ENCODE measurements at regions not wholly inside any gene's neighbourhood (a gene's known extent, or its start where the extent isn't known, plus 50 kb on each side); places are given as distances from the start of the nearest gene placed in this dataset.

- WGBS (ENCODE audit: low lambda C conversion rate), result 13% methylated on average over 1 of the region's 1 CpG
- no peaks in the 10 kb centered on the region for H3K79me2 ChIP-seq (ENCODE audit: insufficient read depth)
- CTCF ChIA-PET, result interaction anchor here (0.7 kb wide), 1 partner anchor 16 kb away, joined by 3 read pairs; no protein-coding TSS in a partner anchor
- H3K27ac ChIP-seq (ENCODE audit: low read depth in 2 of 2, low read length in 1 of 2), result no peak overlapping the region
- no peaks in the 10 kb centered on the region for H3K9me2 ChIP-seq
- H3K36me3 ChIP-seq (replicated peaks in 1 of 2; ENCODE audit: control insufficient read depth in 1 of 2, insufficient read depth in 2 of 2, low read length in 1 of 2), result no peaks in the 10 kb centered on the region
- no peak overlapping the region for H3K4me3 ChIP-seq (ENCODE audit: low read depth in 2 of 2, low read length in 1 of 2)
- H3F3A ChIP-seq (replicated peaks; ENCODE audit: insufficient read depth), result no peaks in the 10 kb centered on the region
- no peak overlapping the region for H3K4me2 ChIP-seq
- TF ChIP-seq TCF12 (IDR thresholded peaks at IDR 0.05), result no peak
- TF ChIP-seq CHD2 (IDR thresholded peaks at IDR 0.05; ENCODE audit: low read length, partially characterized antibody), result no peak
- TF ChIP-seq ZBTB33 (IDR thresholded peaks at IDR 0.05; ENCODE audit: borderline replicate concordance, low read depth), result no peak
- TF ChIP-seq NRF1 (IDR thresholded peaks at IDR 0.05; ENCODE audit: low read depth, low read length), result no peak
- no peak for TF ChIP-seq POLR2AphosphoS5 (IDR thresholded peaks at IDR 0.05; ENCODE audit: low read depth, low read length)
- no peak for TF ChIP-seq FOXJ3 (CRISPR knock-in tag; IDR thresholded peaks at IDR 0.05)
- TF ChIP-seq EZH2phosphoT487 (IDR thresholded peaks at IDR 0.05; ENCODE audit: borderline replicate concordance, low read depth), result no peak
- no peak for TF ChIP-seq RAD21 (IDR thresholded peaks at IDR 0.05; ENCODE audit: low read length)
- no peak overlapping the region for H3K9ac ChIP-seq
- POLR2A ChIA-PET, result no interaction called here
- no peaks in the 10 kb centered on the region; a peak in 1 of 4 replicates for H3K4me1 ChIP-seq (ENCODE audit: control insufficient read depth in 1 of 2, insufficient read depth in 2 of 2, low read depth in 1 of 2, low read length in 1 of 2)
- no peaks in the 10 kb centered on the region; the same call in 1 of the 2 replicates for H3K27me3 ChIP-seq (ENCODE audit: insufficient read depth)
- no peaks in the 10 kb centered on the region for H3K9me3 ChIP-seq
- H2AFZ ChIP-seq (ENCODE audit: low read depth), result no peak overlapping the region
- no peaks in the 10 kb centered on the region for H4K20me1 ChIP-seq (ENCODE audit: insufficient read depth)
- no peak for DNase-seq
These were observed 634.9 kb downstream of the BCOR start for GRCh38 chrX:39462835-39463234.

- no peaks in the 10 kb centered on the region for H3K9me3 ChIP-seq
- CTCF ChIA-PET, result no interaction called here
These were observed 633.5 kb downstream of the BCOR start for GRCh38 chrX:39464253-39464652.

More at GRCh38 chrX:39464253-39464652, 633.5 kb downstream of the BCOR start:
- Histone ChIP-seq H3K27me3 (ENCODE audit: insufficient read depth) (no peaks in the 10 kb centered on the region; the same call in 1 of the 2 replicates), H3K9ac (no peak overlapping the region), H4K20me1 (ENCODE audit: insufficient read depth) (no peaks in the 10 kb centered on the region), H3K79me2 (ENCODE audit: insufficient read depth) (no peaks in the 10 kb centered on the region), H3K4me1 (ENCODE audit: control insufficient read depth in 1 of 2, insufficient read depth in 2 of 2, low read depth in 1 of 2, low read length in 1 of 2) (no peaks in the 10 kb centered on the region; a peak in 1 of 4 replicates), H3K36me3 (replicated peaks in 1 of 2; ENCODE audit: control insufficient read depth in 1 of 2, insufficient read depth in 2 of 2, low read length in 1 of 2) (no peaks in the 10 kb centered on the region), H3K4me3 (ENCODE audit: low read depth in 2 of 2, low read length in 1 of 2) (no peak overlapping the region), H3K27ac (ENCODE audit: low read depth in 2 of 2, low read length in 1 of 2) (no peak overlapping the region), H3K9me2 (no peaks in the 10 kb centered on the region), H3F3A (replicated peaks; ENCODE audit: insufficient read depth) (no peaks in the 10 kb centered on the region), H3K4me2 (no peak overlapping the region), H2AFZ (ENCODE audit: low read depth) (no peak overlapping the region)
- TF ChIP-seq, protein P1, sequence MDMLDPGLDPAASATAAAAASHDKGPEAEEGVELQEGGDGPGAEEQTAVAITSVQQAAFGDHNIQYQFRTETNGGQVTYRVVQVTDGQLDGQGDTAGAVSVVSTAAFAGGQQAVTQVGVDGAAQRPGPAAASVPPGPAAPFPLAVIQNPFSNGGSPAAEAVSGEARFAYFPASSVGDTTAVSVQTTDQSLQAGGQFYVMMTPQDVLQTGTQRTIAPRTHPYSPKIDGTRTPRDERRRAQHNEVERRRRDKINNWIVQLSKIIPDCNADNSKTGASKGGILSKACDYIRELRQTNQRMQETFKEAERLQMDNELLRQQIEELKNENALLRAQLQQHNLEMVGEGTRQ (IDR thresholded peaks at IDR 0.05; ENCODE audit: borderline replicate concordance, low read depth, low read length), result no peak
- TF ChIP-seq JUND (IDR thresholded peaks at IDR 0.05), result no peak
- TF ChIP-seq TEAD4 (IDR thresholded peaks at IDR 0.05; ENCODE audit: borderline replicate concordance, insufficient read depth), result no peak
- TF ChIP-seq MXI1 (IDR thresholded peaks at IDR 0.05; ENCODE audit: low read depth, low read length), result no peak
- TF ChIP-seq EZH2phosphoT487 (IDR thresholded peaks at IDR 0.05; ENCODE audit: borderline replicate concordance, low read depth), result no peak
- TF ChIP-seq NRF1 (IDR thresholded peaks at IDR 0.05; ENCODE audit: low read depth, low read length), result no peak
- TF ChIP-seq CHD2 (IDR thresholded peaks at IDR 0.05; ENCODE audit: low read length, partially characterized antibody), result no peak
- POLR2A ChIA-PET, result no interaction called here
- 29% methylated on average over 7 of the region's 7 CpGs for WGBS (ENCODE audit: low lambda C conversion rate)
- DNase-seq, result no peak
